Activated CD4-positive, alpha-beta T cell treated with anti-CD3 and anti-CD28 coated beads, Interleukin-10, Interleukin-2, amounts not matched to agents 100 ng/mL and 50 ng/mL, durations not matched to agents 16 hours and 8 hours (primary cell): ENCODE measurements at regions not wholly inside any gene's neighbourhood (a gene's known extent, or its start where the extent isn't known, plus 50 kb on each side); places are given as distances from the start of the nearest gene placed in this dataset.

ENCODE experiments used
- DNase-seq: peaks from one replicate; pipeline ENCODE4 v3.0.0-alpha.2; 2020

GRCh38 chr2:5959836-5960820 is 267.9 kb downstream of the SOX11 start:
- no peak for DNase-seq

GRCh38 chr2:5967506-5967905 is 275.3 kb downstream of the SOX11 start:
- DNase-seq, result no peak

- no peak for DNase-seq
Measured at GRCh38 chr2:5969303-5969702, 277.1 kb downstream of the SOX11 start.

- no peak for DNase-seq
Measured at GRCh38 chr2:5970347-5970746, 278.2 kb downstream of the SOX11 start.

GRCh38 chr2:5974477-5974876 is 282.3 kb downstream of the SOX11 start:
- DNase-seq, result no peak

GRCh38 chr2:5975401-5975800 is 283.2 kb downstream of the SOX11 start:
- no peak for DNase-seq

GRCh38 chr2:5976531-5977065 is 284.4 kb downstream of the SOX11 start:
- no peak for DNase-seq

GRCh38 chr2:5977477-5977876 is 285.3 kb downstream of the SOX11 start:
- DNase-seq, result no peak

- no peak for DNase-seq
Measured at GRCh38 chr2:5978131-5978751, 286.1 kb downstream of the SOX11 start.

GRCh38 chr2:5980450-5981190 is 288.4 kb downstream of the SOX11 start:
- DNase-seq, result no peak

- no peak for DNase-seq
Measured at GRCh38 chr2:5982193-5982902, 290.2 kb downstream of the SOX11 start.

GRCh38 chr2:5982903-5983265 is 290.7 kb downstream of the SOX11 start:
- no peak for DNase-seq

GRCh38 chr2:5983511-5984272 is 291.5 kb downstream of the SOX11 start:
- no peak for DNase-seq

- DNase-seq, result no peak
Measured at GRCh38 chr2:5984273-5984655, 292.1 kb downstream of the SOX11 start.

GRCh38 chr2:5984946-5985345 is 292.8 kb downstream of the SOX11 start:
- no peak for DNase-seq

- no peak for DNase-seq
Measured at GRCh38 chr2:5985536-5986385, 293.6 kb downstream of the SOX11 start.

- DNase-seq, result no peak
Measured at GRCh38 chr2:5986801-5987787, 294.9 kb downstream of the SOX11 start.

GRCh38 chr2:5988120-5988519 is 295.9 kb downstream of the SOX11 start:
- no peak for DNase-seq

- DNase-seq, result no peak
Measured at GRCh38 chr2:5990086-5990485, 297.9 kb downstream of the SOX11 start.
